Kidney (tissue), 13 donors: ENCODE measurements at regions not wholly inside any gene's neighbourhood (a gene's known extent, or its start where the extent isn't known, plus 50 kb on each side); places are given as distances from the start of the nearest gene placed in this dataset.
A peak's percentile ranks its signal among the peaks of the same experiment; 100 is the strongest.

Experiments used
- DNase-seq, 5 donors: peaks; one replicate each; pipeline ENCODE4 v3.0.0-alpha.2; 2013 to 2020
- FAIRE-seq: peaks from 2 replicates; lab custom pipeline; 2012; peaks lifted over from hg19 to GRCh38; lab: Jason Lieb, UNC
- H3K27ac ChIP-seq, 2 donors: one replicate each; pipeline ENCODE4 v1.7.0; 2013; ENCODE audit warnings: low read depth in 2 of 2, low read length in 2 of 2, inconsistent platforms in 1 of 2
- H3K27me3 ChIP-seq: one replicate; pipeline ENCODE4 v1.7.1; 2013; ENCODE audit warnings: low read length, inconsistent platforms; ENCODE audit not compliant: control insufficient read depth, insufficient read depth
- H3K36me3 ChIP-seq, 3 donors: one replicate each; pipeline versions ENCODE4 v1.7.0 to v1.7.1; 2013; ENCODE audit warnings: low read length in 3 of 3, control low read depth in 1 of 3, inconsistent platforms in 1 of 3; ENCODE audit not compliant: insufficient read depth in 3 of 3, control insufficient read depth in 2 of 3
- H3K4me1 ChIP-seq, 3 donors: one replicate each; pipeline versions ENCODE4 v1.7.0 to v1.7.1; 2013; ENCODE audit warnings: low read length in 3 of 3, inconsistent platforms in 1 of 3, low read depth in 1 of 3; ENCODE audit not compliant: control insufficient read depth in 2 of 3, insufficient read depth in 2 of 3
- H3K4me3 ChIP-seq, 3 donors: one replicate each; pipeline versions ENCODE4 v1.7.0 to v1.8.1; 2013; ENCODE audit warnings: low read length in 3 of 3, control low read depth in 1 of 3, inconsistent platforms in 1 of 3
- H3K9ac ChIP-seq, 3 donors: one replicate each; pipeline versions ENCODE4 v1.7.0 to v1.7.1; 2013; ENCODE audit warnings: low read length in 3 of 3, control low read depth in 1 of 3, inconsistent platforms in 1 of 3
- H3K9me3 ChIP-seq, 3 donors: one replicate each; pipeline versions ENCODE4 v1.7.0 to v1.7.1; 2013; ENCODE audit warnings: low read length in 3 of 3, control low read depth in 1 of 3, inconsistent platforms in 1 of 3; ENCODE audit not compliant: control insufficient read depth in 2 of 3, insufficient read depth in 1 of 3
- CTCF ChIP-seq: IDR thresholded peaks from 3 replicates; pipeline ENCODE4 v1.5.1; 2012; ENCODE audit warnings: mild to moderate bottlenecking, moderate library complexity, borderline replicate concordance; ENCODE audit not compliant: insufficient read depth; ENCODE audit errors: extremely low read depth
- intact Hi-C: fragments of 100-400 bp; cut with DNase I; formaldehyde crosslinking; loops from one replicate; pipeline ENCODE4 v1.11.1; 2022
- donor health status: control.
- donor health status: control.
- donor health status: control.
- donor health status: control.
- donor health status: control.
- donor health status: DM: yes; HTN: yes; CAD: no.
- donor health status: Normal renal cell carcinoma (clear cell type).

- no peak for TF ChIP-seq CTCF
- Histone ChIP-seq H3K9ac (no peak overlapping the region), H3K36me3 (no peaks in the 10 kb centered on the region), H3K4me3 (no peak overlapping the region), H3K9me3 (no peaks in the 10 kb centered on the region), H3K27ac (no peak overlapping the region), H3K27me3 (no peaks in the 10 kb centered on the region), H3K4me1 (peaks cover 0 to 8% (median 5%) of the 10 kb centered on the region in 3 donors)
- DNase-seq (no peak), FAIRE-seq (no peak)
- intact Hi-C loops, result loop anchor here (5.0 kb wide), 1 partner anchor 159 kb away; no protein-coding TSS in a partner anchor
These were observed 100.8 kb downstream of the EBNA1BP2 start for GRCh38 chr1:43071241-43071640.

- peak overlapping the region; percentile 23 to 25 for H3K27ac ChIP-seq
- no peaks in the 10 kb centered on the region for H3K9me3 ChIP-seq
- H3K27me3 ChIP-seq, result no peaks in the 10 kb centered on the region
- no peak overlapping the region for H3K4me3 ChIP-seq
- intact Hi-C loops, result loop anchor here (5.0 kb wide), 1 partner anchor 157 kb away; no protein-coding TSS in a partner anchor
- no peak for TF ChIP-seq CTCF
- peaks cover 0 to 8% (median 5%) of the 10 kb centered on the region in 3 donors for H3K4me1 ChIP-seq
- peak in 3 of 5 donors; percentile 18 to 50 (median 30) for DNase-seq
- H3K9ac ChIP-seq, result no peak overlapping the region
- no peaks in the 10 kb centered on the region for H3K36me3 ChIP-seq
- FAIRE-seq, result no peak
These were observed 102.5 kb downstream of the EBNA1BP2 start for GRCh38 chr1:43069461-43070050.

GRCh38 chr1:43068911-43069310 lies 103.2 kb downstream of the EBNA1BP2 start:
- peak overlapping the region in 1 of 3 donors; percentile 52 for H3K9ac ChIP-seq
- no peaks in the 10 kb centered on the region for H3K36me3 ChIP-seq
- H3K27me3 ChIP-seq, result no peaks in the 10 kb centered on the region
- TF ChIP-seq CTCF, result no peak
- peaks cover 0 to 8% (median 5%) of the 10 kb centered on the region in 3 donors for H3K4me1 ChIP-seq
- intact Hi-C loops, result no loop called here
- H3K4me3 ChIP-seq, result no peak overlapping the region
- no peaks in the 10 kb centered on the region for H3K9me3 ChIP-seq
- peak overlapping the region; percentile 58 to 67 for H3K27ac ChIP-seq
- no peak for FAIRE-seq
- DNase-seq, result peak in 1 of 5 donors; percentile 15
